IPS-15b (cell line): ENCODE measurements at regions not wholly inside any gene's neighbourhood (a gene's known extent, or its start where the extent isn't known, plus 50 kb on each side); places are given as distances from the start of the nearest gene placed in this dataset.

Experiments
- H3K27me3 ChIP-seq: one replicate; pipeline ENCODE4 v1.6.1; 2013; ENCODE audit warnings: low read length; ENCODE audit not compliant: control insufficient read depth, insufficient read depth
- H3K36me3 ChIP-seq: one replicate; pipeline ENCODE4 v1.6.1; 2013; ENCODE audit warnings: low read length; ENCODE audit not compliant: control insufficient read depth, insufficient read depth
- H3K4me1 ChIP-seq: one replicate; pipeline ENCODE4 v1.6.1; 2013; ENCODE audit warnings: mild to moderate bottlenecking, low read length; ENCODE audit not compliant: control insufficient read depth, insufficient read depth
- H3K4me3 ChIP-seq: one replicate; pipeline ENCODE4 v1.5.1; 2013; ENCODE audit warnings: low read depth, low read length
- H3K9ac ChIP-seq: one replicate; pipeline ENCODE4 v1.6.1; 2013; ENCODE audit warnings: low read depth, mild to moderate bottlenecking, low read length
- H3K9me3 ChIP-seq: one replicate; pipeline ENCODE4 v1.6.1; 2013; ENCODE audit warnings: mild to moderate bottlenecking, low read length; ENCODE audit not compliant: control insufficient read depth, insufficient read depth

DNA sequence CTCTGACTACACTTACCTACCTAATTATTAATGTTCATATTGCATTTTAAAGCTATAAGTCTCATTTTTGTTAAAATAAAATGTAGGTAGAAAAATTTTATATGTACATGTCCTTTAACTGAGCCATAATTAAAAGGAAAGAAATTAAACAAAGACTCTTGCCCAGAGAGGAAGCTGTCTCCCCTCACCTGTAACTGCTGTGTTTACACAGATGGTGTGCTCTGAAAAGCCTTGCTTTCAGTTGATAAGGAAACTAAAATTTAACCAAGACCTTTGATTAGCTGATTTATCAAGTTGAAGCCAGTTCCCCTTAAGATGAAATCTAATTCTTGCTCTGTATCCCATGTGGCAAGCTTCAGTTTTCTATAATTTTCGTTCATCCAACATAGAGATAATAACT, 213.5 kb downstream of the LYPLAL1 start:
- no peaks in the 10 kb centered on the region for H3K4me1 ChIP-seq
- no peaks in the 10 kb centered on the region for H3K27me3 ChIP-seq
- no peak overlapping the region for H3K4me3 ChIP-seq
- no peaks in the 10 kb centered on the region for H3K36me3 ChIP-seq
- H3K9ac ChIP-seq: no peak overlapping the region
- H3K9me3 ChIP-seq: no peaks in the 10 kb centered on the region

DNA sequence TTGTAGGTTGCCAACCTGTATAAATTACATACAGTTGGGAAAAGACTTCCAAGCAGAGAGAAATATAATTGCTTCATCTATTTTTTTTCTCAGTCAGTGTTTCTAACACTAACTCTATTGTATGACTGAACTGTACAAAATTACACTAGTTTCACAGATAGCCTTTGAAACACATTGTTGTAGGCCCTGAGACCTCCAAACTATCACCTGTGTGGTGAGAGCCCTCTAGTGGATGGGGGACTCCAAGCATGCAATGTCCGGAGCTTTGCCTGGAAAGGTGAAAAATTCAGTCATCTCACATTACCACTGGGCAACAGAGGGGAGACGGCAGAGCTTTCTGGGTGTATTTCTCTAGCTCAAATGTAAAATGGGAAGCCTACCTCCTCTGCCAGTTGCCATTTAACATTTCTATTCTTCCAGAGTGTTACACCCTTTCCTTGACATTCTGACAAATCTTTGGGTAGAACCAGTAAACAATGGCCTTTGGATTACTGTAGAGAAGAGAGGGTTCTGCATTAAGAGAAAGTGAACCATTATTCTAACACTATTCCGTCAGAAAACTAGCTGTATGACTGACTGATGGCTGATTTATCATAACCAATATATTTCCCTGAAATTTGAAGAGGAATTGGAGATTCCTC, 212.2 kb downstream of the LYPLAL1 start:
- Histone ChIP-seq H3K36me3 (no peaks in the 10 kb centered on the region), H3K9me3 (no peaks in the 10 kb centered on the region), H3K4me3 (no peak overlapping the region)

DNA sequence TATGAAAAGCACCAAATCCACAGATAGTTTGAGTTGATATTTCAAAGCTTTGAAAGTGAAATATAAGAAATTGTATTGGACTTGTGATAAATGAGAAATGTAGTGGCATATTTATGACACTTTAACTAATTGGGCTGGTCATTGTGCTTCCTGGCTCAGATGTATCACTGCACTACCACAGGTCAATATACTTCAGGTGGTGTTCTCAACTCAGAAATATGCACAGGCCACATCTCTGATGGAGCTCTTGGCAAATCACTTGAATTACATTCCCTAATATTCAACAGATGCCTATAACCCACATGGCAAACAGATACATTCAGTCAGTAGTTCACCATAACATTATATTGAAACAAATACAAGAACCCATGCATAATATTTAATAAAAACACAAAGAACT, 209.6 kb downstream of the LYPLAL1 start:
- no peak overlapping the region for H3K4me3 ChIP-seq
- H3K9ac ChIP-seq: no peak overlapping the region
- no peaks in the 10 kb centered on the region for H3K9me3 ChIP-seq
- no peaks in the 10 kb centered on the region for H3K27me3 ChIP-seq
- no peaks in the 10 kb centered on the region for H3K4me1 ChIP-seq
- H3K36me3 ChIP-seq: no peaks in the 10 kb centered on the region

More for the DNA sequence above, 212.2 kb downstream of the LYPLAL1 start:
- Histone ChIP-seq H3K27me3 (no peaks in the 10 kb centered on the region), H3K4me1 (no peaks in the 10 kb centered on the region), H3K9ac (no peak overlapping the region)

DNA sequence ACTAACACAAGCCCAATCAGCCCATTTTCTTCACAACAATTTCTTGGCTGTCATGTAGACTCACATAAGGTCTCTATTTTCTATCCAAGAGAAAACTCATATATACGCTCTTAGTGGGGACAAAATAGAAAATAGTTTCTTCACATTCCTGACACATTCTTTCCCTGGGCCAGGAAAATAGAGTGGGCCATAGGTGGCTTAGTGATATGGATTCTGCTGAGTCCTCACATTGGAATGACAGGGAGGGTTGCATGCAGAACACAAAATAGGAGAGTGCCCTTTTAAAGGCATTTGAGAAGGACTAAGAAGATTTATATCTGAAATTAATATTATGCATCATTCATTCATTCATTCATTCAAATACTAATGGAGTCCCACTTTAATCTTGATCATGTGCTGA, 207.7 kb downstream of the LYPLAL1 start:
- H3K4me1 ChIP-seq: no peaks in the 10 kb centered on the region
- H3K27me3 ChIP-seq: no peaks in the 10 kb centered on the region
- H3K9me3 ChIP-seq: no peaks in the 10 kb centered on the region
- H3K36me3 ChIP-seq: no peaks in the 10 kb centered on the region
- no peak overlapping the region for H3K4me3 ChIP-seq
- H3K9ac ChIP-seq: no peak overlapping the region

DNA sequence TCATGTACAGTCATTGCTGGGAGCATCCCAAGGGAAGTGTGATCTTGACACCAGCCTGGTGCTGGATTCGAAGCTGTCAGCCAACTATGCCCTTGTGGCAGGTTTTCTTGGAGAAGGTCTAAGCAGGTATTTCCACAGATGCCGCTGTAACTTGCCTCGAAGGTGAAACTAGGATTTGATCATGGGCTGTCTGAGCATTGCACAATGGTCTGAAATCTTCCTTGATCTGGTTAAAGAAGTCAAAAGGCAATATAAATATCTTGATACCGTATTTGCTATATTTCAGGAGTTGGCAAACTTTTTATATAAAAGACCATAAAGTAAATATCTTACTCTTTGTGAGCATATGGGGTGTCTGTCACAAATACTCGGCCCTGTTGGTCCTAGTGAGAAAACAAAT, 206.8 kb downstream of the LYPLAL1 start:
- Histone ChIP-seq H3K36me3 (no peaks in the 10 kb centered on the region), H3K9ac (no peak overlapping the region), H3K9me3 (no peaks in the 10 kb centered on the region), H3K4me1 (no peaks in the 10 kb centered on the region), H3K27me3 (no peaks in the 10 kb centered on the region), H3K4me3 (no peak overlapping the region)

DNA sequence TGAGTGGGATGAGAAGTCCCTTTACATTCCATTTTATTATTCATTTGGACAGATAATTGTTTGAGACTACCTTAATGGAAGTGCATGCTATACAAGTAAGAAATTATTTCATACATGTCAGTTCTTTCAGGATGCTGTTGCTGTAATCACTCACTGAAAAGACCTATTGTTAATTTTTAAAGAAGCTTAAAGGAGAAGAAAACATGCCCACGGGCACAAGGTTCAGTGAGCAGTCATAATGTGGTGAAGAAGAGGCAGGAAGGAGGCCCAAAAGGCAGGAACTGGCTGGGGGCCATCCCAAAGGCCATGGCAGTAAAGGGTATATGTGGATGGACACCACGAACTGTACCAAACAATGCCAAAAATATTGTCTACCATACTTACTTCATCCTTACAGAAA, 206.0 kb downstream of the LYPLAL1 start:
- Histone ChIP-seq H3K9me3 (no peaks in the 10 kb centered on the region), H3K4me1 (no peaks in the 10 kb centered on the region), H3K36me3 (no peaks in the 10 kb centered on the region), H3K27me3 (no peaks in the 10 kb centered on the region), H3K9ac (no peak overlapping the region), H3K4me3 (no peak overlapping the region)

DNA sequence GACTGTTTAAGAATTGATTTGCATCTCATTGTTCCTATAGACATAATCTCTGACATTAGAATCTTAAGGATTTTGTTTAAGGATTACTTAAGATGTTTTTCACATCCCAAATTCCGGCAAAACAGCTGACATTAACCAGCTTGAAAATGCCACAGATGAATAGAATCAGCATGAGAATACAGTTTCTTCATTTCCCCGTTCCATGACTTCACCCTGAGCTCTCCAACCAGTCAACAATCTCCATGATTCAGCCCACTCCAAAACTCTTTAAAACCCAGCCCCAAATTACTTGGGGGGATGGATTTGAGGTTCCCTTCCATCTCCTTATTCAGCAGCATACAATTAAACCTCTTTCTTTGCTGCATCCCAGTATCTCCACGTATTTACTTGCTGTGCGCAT, 201.0 kb downstream of the LYPLAL1 start:
- no peak overlapping the region for H3K4me3 ChIP-seq
- no peaks in the 10 kb centered on the region for H3K9me3 ChIP-seq
- no peaks in the 10 kb centered on the region for H3K27me3 ChIP-seq

DNA sequence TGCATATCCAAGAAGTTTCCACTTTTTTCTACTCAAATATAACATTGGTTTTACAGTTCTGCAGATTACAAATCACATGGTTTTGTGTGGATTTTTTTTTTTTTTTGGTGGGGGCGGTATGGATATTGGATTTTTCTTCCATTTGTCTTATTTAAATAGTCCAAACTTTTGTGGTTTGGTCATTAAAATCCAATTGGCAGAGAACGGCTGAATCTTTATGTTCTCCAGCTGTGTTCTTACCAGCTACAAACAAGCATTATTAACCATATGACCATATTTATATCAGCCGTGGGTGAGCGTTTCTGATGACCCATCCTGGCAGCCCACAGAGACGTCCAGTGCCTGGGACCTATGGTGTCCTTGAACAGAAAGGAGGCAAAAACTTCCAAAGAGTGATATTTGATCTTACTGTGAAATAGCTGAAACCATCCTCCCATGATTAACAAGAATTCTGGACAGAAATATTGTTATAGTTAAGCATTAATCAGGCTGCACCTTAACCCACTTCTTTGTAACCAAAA, 200.4 kb downstream of the LYPLAL1 start:
- Histone ChIP-seq H3K9me3 (no peaks in the 10 kb centered on the region), H3K4me3 (no peak overlapping the region), H3K9ac (no peak overlapping the region), H3K36me3 (no peaks in the 10 kb centered on the region), H3K27me3 (no peaks in the 10 kb centered on the region), H3K4me1 (peaks cover 5% of the 10 kb centered on the region)

More for the DNA sequence above, 201.0 kb downstream of the LYPLAL1 start:
- H3K36me3 ChIP-seq: no peaks in the 10 kb centered on the region
- H3K4me1 ChIP-seq: peaks cover 5% of the 10 kb centered on the region
- H3K9ac ChIP-seq: no peak overlapping the region

DNA sequence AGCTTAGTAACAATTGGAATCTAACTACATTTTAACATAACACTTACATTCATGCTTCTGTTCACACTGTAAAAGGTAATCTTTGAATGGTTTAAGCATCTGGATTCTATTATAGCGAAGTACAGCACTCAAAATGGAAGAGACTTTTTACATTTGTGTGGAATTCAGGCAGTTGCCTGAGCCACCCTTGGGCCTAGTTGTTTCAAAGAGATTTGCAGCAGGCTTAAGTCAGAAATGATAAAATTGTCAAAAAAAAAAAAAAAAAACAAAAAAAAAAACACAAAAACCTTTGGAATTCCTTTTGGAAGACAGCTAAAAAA, 199.9 kb downstream of the LYPLAL1 start:
- peaks cover 5% of the 10 kb centered on the region for H3K4me1 ChIP-seq
- no peak overlapping the region for H3K9ac ChIP-seq
- H3K4me3 ChIP-seq: no peak overlapping the region
- no peaks in the 10 kb centered on the region for H3K36me3 ChIP-seq
- no peaks in the 10 kb centered on the region for H3K9me3 ChIP-seq
- H3K27me3 ChIP-seq: no peaks in the 10 kb centered on the region

DNA sequence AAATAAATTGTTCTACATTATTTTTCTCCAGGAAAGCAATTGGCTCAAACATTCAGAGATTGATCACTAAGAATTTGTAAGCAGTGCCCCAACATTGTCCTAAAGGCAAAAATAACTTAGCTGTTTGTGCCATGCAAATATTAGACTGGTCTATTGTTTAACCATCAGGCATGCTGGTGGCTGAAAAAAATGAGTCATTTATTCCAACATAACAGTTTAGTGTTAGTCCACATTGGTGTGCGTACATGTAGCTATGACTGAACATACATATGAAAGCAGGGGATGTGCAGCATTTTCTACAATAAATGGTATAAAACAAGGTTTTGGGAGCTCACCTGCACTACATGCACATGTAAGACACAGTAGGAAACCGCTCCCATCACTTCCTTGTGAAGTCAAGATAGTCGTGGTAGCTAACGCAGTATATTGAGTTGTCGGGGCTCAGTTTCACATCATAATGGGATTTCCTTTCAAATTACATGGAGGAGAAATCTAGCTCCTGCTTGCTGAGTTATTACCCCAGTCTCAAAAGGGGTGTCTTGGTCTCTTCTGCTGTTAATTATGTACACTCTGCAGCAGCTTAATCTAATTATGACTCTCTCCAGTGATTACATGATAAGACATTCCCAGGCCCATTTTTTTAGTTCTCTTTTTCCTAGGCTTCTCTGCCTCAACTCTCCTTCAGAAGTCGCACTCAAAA, 199.4 kb downstream of the LYPLAL1 start:
- H3K36me3 ChIP-seq: no peaks in the 10 kb centered on the region
- no peak overlapping the region for H3K4me3 ChIP-seq
- H3K9ac ChIP-seq: no peak overlapping the region
- H3K4me1 ChIP-seq: peaks cover 5% of the 10 kb centered on the region
- no peaks in the 10 kb centered on the region for H3K9me3 ChIP-seq
- H3K27me3 ChIP-seq: no peaks in the 10 kb centered on the region

DNA sequence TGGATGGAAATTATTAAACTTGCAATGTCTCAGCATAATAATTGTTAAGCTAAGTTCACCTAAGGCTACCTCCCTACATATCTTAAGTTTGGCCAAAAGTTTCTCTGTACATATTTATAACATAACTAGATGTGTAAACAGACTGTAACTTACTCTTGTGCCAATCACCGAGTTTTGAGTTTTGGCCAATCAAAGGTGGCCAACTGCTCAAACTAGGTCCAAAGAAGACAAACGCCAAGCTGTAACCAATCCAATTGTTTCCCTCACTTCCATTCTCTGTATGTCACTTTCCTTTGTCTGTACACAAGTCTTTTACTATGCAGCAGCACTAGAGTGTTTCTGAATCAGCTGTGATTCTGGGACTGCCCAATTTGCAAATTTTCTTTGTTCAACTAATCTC, 197.8 kb downstream of the LYPLAL1 start:
- Histone ChIP-seq H3K27me3 (no peaks in the 10 kb centered on the region), H3K4me3 (no peak overlapping the region), H3K9ac (no peak overlapping the region), H3K36me3 (no peaks in the 10 kb centered on the region), H3K4me1 (peaks cover 5% of the 10 kb centered on the region), H3K9me3 (no peaks in the 10 kb centered on the region)

DNA sequence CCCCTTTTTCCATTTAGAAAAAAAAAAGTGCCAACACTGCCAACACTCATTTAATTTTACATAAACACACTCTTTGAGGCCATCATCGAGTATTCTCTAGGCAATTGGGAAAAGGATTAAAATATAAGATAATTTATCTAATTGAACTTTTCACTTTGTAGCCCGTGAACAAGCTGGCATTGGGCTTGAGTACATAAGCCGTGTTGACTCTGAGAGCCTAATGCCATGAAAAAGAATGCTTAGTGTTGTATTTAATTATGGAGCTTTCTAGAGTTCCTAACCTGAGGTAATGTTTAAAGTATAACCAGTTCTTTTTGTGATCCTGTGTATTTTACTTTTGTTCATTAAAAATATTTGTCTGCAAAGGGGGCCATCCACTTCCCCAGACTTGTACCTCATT, 193.8 kb downstream of the LYPLAL1 start:
- no peaks in the 10 kb centered on the region for H3K9me3 ChIP-seq
- no peaks in the 10 kb centered on the region for H3K4me1 ChIP-seq
- H3K36me3 ChIP-seq: no peaks in the 10 kb centered on the region
- no peaks in the 10 kb centered on the region for H3K27me3 ChIP-seq
- H3K4me3 ChIP-seq: no peak overlapping the region
- H3K9ac ChIP-seq: no peak overlapping the region
